GM19468 (cell line): ENCODE measurements at regions not wholly inside any gene's neighbourhood (a gene's known extent, or its start where the extent isn't known, plus 50 kb on each side); places are given as distances from the start of the nearest gene placed in this dataset.

ENCODE experiments used
- ATAC-seq: cut with Tn5 transposase; IDR thresholded peaks from one replicate; pipeline ENCODE4 v1.9.1; 2021; ENCODE audit warnings: mild to moderate bottlenecking, moderate library complexity, moderate number of reproducible peaks; ENCODE audit not compliant: unreplicated experiment; ENCODE audit errors: extremely low read depth

DNA sequence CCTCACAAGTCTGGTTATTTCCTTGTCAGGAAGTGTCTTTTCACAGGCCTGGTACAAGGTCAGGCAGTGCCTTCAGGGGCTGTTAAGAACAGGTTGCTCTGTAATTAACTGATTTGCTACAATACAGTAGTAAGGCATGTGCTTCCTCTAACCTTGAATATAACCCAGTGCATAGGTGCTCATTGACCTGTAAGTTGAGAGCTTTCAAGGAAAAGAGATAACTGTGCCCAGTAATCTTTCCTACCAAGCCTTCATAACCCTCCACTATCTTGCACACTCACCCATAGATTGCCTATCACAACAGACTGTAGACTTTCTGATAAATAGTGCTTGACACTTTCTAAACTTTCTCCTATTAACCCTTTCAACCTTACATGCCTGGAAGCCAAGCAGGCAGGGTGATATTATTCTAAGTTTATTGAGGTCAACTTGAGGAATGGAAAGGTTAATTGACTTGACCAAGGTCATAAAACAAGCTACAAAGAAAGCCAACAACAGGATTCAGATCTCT lies 148.1 kb downstream of the PPARGC1A start:
- no peak for ATAC-seq

DNA sequence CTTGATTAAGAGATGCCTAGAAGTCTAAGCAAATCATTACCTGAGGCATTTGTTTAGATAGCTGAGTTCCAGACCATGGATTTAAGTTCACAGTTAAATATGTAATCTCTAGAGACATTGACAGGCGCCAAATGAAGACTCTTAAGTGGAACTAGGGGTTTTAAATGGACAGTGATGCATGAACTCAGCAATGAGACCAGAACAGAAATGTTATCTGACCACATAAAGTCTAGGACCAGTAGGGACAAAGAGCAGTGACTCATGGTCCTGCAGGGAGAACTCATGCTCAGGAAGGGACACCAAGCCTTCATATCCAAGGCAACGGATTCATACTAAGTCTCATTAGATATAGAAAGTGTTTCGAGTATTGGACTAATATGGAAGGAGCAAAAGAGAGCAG lies 152.3 kb downstream of the PPARGC1A start:
- ATAC-seq = no peak

DNA sequence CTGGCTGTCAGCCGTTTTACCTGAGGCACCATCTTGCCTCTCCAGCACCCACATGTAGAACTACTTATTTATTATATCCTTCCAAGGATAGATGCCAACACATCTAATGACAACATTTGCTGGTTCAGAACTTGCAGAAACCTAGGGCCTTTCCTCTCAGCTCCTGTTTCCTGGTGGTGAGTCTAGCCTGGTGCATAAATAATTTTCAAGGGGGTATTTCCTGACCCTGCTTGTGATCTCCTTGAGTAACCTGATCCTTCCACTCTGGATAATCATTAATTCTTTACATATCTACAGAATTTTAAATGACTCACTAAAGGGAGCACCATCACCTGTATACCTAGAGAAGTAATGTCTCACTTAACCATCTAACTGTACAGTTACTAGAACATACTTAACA lies 153.4 kb downstream of the PPARGC1A start:
- ATAC-seq = no peak

DNA sequence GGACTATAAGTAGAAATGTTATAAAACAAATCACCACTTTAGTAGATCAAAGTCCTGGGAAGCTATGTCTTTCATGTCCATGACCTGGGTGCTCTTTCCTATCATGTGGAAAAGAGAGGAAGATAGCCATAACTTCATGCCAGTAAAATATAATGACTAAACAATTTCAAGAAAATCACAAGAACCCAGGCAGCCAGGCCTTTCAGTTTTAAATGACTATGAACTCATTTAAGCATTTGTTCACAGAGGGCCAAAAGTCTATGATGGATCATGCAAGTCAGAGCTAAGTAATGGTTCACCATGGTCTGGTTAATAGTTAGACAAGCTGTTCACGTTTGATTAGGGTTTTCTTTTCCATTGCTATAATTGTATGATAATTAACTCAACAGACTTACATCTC lies 155.8 kb downstream of the PPARGC1A start:
- no peak for ATAC-seq

DNA sequence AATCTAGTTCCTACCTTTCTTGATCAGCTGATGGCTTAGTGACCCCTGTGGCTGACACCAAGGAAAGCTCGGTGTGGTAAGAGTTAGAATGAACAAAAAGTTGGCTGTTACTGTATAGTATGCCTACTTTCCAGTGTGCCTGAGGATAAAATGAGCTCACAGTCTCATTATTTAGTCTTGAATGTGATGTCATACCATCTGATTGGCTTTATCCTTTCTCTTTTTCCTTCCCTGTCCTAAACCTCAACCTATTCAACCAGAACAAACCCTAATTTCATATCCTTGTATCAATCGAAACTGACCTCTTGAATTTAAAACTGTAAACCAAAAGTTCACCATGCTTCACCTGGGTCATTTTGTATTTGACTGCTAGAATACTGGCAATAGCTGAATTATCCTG lies 156.4 kb downstream of the PPARGC1A start:
- ATAC-seq = no peak

DNA sequence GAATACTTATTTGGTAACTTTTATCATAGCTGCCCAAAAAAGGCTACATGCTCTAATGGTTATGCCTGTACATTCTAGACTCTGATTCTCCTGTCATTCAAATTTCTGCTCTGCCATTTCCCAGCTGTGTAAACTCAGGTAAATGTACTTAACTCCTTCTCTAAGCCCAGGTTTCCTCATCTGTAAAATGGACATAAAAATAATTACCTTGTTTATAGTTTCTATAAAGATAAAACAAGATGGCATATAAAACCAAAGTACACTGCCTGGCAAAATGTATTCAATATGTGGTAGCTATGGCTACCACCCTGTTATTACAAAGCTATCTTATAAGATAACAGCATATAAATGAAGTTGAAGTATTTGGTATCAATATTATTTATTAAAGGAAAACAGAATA lies 158.8 kb downstream of the PPARGC1A start:
- ATAC-seq = no peak

DNA sequence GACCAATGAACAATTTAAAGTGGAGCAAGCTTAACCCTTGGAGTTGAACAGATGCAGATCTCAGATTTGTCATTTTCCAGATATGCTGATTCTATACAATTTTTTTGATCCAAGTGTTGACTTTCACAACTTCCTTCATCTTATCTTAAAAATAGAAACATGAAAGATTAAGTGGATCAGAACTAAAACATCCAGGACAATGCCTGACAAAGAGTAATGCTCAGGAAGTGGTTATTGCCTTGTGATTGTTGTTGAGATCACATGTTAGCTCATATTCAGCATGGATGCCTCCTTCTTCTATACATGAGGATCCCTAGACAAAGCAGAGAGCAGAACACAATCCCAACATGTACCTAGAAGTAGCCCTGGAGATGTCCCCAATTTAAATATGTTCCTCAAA lies 160.9 kb downstream of the PPARGC1A start:
- ATAC-seq = no peak

DNA sequence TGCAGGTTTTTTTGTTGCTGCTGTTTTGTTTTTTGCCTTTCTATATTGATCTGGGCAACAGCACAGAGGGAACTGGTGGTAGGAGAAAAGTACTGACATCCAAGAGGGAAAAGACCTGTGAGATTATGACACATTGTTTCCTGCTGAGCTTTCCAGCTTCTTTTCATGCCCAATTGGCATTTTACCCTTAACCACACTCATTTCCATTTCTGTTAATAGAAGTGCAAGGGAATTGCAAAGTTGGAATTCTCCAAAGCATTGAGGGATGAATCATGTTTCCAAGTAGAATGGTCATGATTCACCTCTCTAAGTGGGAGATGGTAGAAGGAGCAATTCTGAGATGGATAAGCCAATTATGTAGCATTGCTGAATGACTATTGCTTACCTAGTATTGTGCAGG lies 161.5 kb downstream of the PPARGC1A start:
- ATAC-seq = no peak

DNA sequence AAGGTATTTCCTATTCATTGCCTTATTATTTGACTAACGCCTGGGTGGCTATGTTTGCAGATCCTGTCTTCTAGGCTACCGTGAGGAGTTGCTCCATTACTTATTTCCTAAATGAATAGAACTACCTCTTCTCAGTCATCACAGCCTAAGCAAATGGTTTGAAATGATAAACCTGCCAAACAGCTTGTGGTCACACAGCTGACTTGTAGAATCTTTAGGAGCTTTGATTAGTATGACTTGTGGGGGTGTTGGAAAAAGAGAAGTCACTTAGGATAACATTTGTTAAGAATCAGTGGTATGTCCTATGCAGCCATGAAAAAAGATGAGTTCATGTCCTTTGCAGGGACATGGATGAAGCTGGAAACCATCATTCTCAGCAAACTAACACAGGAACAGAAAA lies 169.3 kb downstream of the PPARGC1A start:
- ATAC-seq = no peak

DNA sequence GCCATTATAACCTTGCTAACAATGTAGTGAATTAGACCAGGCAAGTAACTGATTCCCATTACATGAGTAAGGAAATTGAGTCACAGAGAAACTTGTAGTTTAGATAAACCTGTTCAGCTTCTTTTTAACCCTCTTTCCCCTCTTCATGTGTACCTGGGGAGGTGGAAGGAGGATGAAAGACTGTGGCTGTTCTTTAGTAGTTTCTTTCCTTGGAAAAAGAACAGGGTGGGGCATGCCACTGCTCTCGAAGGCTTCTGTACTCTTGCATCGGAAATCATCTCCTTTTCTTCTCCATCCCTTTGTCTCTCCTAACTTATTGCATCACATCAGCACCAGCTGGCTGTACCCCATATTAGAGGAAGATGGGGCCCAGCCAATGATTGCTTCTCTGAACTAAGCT lies 171.4 kb downstream of the PPARGC1A start:
- no peak for ATAC-seq

DNA sequence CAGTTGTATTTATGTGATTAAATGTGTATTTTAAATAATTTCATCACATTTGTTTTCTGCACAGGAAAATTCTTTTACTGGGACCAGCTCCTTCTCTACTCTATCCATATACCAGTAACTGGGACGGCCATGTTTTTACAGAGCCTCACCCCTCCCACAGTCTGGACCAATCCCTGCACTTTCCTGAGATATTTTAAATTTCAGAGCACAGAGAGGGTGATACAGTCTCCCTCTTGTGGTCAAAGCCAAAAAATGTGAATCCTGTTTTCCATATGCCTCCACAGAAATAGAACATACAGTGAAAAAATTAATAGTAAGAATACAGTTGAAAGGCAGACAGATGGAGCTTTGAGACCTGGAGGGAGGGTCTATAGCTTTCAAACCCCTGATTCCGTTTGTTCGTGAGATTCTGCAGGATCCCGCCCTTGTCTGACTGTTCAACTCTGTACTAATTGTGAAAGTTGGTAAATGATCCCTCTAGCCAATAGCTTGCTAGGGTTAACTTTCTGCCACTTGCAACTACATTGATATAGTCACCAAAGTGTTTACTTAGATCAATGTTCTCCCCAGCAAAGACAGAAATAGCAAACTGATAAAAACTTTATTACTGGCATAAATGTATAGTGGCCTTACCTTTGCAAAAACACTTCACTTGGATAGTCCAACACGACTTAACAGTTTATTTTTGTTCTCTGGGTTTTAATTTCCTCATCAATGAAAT lies 172.2 kb downstream of the PPARGC1A start:
- no peak for ATAC-seq

DNA sequence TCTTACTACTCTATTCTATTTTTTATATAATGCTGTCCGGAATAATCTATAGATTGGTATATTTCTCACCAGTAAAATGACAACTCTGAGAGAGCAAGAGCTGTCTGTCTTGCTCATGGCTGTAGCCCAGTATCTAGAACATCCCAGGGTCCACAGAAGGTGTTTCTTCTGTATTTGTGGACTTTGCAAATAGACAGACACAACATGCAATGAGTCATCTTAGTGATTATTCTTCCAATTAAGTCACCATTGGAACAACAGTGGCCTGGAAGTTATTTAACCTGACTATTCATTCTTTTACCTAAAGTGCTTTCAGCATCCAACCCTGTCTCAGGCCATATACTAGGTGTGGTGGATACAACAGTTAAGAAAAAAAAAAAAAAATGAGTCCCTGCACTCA lies 179.5 kb downstream of the PPARGC1A start:
- ATAC-seq = no peak

DNA sequence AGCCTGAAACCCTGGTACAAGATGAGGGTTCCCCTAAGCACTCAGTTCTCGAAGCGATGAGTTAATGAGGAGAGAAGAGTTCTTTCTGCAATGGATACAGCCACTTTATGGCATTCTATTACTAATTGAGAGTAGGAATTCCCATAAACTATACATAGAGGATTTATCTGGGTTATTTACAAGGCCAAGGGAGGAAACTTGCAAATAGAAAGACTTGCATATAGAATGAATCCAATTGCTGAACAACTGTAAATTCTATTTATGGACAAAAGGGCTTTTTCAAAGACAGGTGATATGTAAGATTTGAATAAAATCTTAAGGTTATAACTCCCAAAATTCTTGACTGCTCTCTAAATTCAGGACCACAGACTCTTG lies 182.2 kb downstream of the PPARGC1A start:
- ATAC-seq = no peak

DNA sequence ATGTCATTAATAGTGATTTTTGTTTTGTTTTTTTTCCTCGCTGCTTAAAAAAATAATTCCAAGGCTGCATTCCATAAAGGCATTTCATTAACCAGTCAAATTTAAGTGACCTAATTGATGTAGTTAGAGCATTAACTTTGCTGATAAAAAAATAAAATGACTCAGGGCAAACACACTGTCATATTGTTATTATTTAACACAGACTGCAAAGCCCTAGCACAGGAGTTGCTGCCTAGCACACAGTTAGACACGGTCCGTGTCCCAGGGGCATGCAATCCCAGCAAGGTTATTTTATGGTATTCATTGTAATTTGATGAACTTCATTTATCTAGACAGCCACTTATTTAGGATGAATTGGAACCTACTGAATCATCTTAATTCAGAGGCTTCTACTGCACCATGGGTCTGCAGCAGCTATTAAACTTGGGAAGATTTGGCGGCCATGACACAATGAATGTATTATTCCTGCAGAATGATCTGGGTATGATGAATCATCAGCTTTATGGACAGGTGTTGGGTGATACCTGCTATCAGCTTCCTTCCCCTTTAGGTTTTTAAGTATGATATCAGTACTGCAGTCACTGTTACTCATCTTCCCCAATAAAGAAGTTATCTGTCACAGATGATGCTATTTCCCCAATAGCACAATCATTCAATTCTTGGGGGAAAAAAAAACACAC lies 182.7 kb downstream of the PPARGC1A start:
- no peak for ATAC-seq

DNA sequence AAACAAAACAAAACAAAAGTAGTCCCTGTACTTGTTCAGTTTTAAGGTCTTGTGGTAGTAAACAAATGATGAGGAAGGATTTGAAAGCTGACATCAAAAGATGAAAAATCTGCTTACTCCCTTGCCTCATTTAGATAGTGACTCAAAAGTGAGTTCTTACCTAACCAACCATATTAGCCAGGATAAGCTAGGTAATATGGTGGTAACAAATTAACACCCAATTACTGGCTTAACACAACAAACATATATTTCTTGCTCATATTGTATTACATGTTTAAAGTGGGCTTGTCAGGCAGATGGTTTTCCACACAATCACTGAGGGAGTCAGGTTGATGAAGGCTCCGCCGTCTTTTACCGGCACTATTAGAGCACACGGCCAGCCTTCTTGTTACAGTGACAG lies 189.7 kb downstream of the PPARGC1A start:
- ATAC-seq = no peak

DNA sequence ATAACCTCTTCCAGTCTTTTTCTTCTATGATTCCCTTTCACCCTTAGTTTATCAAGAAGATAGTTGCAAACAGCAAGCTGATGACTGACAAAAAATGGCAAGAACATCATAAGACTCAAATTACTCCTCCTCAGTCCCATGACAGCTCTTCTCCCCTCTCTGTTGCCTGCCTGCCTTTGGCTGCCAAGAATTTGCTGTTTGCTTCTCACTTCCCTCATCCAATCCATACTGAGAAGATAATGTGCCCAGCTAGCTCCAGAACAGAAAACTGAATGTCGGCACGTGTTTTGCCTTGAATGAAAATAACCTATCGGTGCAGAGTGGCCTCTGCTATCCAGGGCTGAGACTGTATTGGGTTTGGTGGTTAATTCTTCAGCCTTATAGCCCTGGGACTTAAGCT lies 192.1 kb downstream of the PPARGC1A start:
- no peak for ATAC-seq

DNA sequence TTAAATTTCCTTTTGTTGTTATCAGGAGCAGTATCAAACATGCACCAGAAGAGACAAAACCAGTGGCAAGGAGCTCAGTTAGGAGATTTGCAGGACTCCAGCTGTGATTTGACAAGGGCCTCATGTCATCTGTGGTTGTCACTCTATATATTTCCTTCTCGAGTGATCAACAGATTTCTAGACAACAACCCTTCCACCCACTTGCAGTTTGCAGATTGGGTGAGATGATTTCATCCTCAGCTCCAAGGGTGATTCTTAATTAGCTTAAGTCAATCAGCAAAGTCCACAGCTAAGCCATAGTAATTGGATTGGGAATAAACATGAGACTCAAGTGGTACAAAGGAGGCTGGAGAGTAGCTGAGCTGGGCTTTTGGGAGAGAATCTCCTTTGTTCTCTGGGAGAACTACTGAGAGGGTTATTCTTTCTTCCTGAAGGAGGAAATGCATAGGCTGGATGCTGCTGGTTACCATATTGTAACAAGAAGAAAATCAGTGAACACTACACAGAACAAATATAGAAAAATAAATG lies 192.8 kb downstream of the PPARGC1A start:
- no peak for ATAC-seq

DNA sequence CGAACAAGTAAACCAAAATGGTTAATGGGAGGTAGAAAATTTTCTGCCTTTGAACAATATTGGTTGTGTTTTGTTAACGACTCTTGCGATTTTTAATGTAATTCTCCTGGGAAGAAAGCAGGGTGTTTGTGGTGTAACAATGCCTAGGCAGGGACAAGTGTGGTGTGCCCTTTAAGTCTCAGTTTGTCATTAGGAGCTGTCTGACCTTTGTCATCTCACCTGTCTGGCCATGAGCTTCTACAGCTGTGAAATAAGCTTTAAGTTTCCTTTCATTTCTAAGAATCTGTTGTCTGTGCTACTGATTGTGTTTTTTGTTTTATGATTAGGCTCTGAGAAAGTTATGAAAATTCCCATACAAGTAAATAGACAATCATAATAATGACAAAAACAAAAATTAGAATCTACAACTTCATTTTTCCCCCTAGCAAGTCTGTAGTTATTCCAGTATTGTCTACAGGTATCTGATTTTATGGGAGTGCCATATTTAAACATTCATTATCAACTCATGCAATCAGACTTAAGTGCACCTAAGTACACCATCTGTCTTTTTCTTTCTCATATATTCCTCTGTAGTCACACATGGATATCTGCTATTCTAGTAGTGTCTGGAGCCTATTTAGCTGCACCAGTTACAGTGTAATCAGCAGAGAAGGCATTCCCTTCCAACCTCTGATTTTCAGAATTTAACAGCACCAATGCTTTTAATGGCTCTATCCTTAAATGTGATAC lies 203.5 kb downstream of the PPARGC1A start:
- ATAC-seq = no peak

DNA sequence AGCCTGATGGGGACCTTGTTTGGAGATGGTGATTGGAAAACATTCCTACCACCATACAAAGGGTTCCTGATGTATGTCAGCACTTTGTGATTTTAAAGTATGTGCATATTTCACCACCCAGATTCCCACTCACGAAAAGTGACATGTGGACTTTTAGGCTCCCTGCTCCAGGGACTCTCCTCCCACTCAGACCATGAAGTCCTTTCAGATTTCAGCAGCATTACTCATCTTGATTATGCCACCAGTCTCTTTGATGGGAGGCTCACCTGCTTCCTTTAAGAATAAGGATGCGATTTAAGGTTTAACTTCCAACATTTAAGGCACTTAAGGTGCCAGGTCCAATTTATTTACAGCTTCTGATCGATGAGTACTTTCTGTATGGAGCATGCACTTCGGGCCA lies 204.4 kb downstream of the PPARGC1A start:
- no peak for ATAC-seq

DNA sequence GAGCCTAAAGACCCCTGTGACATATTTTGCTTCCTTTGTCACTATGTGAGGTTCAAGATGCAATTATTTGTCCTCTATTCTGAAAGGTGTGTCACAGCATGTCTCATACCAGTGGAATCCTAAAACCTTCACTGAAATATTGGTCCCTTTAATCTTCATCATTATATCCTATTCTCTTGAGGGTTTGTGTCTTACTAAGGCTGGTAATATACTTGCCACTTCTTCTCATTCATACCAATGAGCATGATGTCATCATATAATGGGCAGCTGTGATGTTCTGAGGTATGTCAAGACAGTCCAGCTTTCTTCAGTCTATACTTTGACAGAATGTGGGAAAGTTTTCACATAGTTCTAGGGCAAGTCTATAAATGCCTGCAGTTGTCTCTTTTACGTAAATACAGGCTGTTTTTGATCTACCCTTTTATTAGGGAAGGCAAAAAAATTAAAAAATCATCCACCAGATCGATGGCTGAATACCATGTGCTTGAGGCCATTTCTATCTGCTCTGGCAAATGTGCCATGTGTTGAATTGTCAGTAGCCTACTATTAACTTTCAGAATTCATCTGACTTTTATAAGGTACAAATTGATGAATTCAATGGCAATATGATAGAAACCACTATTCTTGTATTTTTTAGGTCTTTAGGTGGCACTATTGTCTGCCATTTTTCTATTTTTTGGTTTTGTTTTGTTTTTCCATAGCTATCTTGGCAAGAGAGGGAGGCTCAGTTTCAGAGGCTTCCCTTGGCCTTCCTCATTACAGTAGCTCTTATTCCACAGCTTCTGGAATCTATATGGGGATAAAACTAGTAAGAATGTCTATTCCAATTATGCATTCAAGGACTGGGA lies 209.0 kb downstream of the PPARGC1A start:
- no peak for ATAC-seq
